Activated T-helper 1 cell treated with anti-CD3 and anti-CD28 coated beads, Interleukin-12 subunit alpha, Interleukin-12 subunit beta, Interleukin-2, Interleukin-4 antibody, amounts not matched to agents 30 ng/mL and 10 ng/mL and 1 ng/mL, durations not matched to agents 14 hours and 24 hours and 36 hours (primary cell): ENCODE measurements at regions not wholly inside any gene's neighbourhood (a gene's known extent, or its start where the extent isn't known, plus 50 kb on each side); places are given as distances from the start of the nearest gene placed in this dataset.
"Not testable (repeated sequence)": the region's sequence is repeated elsewhere in the genome, so short reads cannot be mapped to it uniquely, and the experiment has no call there.

Experiments used
- DNase-seq: peaks from one replicate; pipeline ENCODE4 v3.0.0; 2021; ENCODE audit warnings: low spot score
- H3K27ac Mint-ChIP-seq: one replicate; pipeline ENCODE4 v1.8.0; 2021; ENCODE audit warnings: mild to moderate bottlenecking, mixed read lengths
- H3K27me3 Mint-ChIP-seq: one replicate; pipeline ENCODE4 v1.8.0; 2022; ENCODE audit warnings: mild to moderate bottlenecking, moderate library complexity, mixed read lengths; ENCODE audit not compliant: insufficient read depth
- H3K36me3 Mint-ChIP-seq: one replicate; pipeline ENCODE4 v1.8.0; 2021; ENCODE audit warnings: low read depth, mixed read lengths
- H3K4me1 Mint-ChIP-seq: one replicate; pipeline ENCODE4 v1.8.0; 2021; ENCODE audit warnings: low read depth, mixed read lengths
- H3K4me3 Mint-ChIP-seq: one replicate; pipeline ENCODE4 v1.8.0; 2021; ENCODE audit warnings: mild to moderate bottlenecking, moderate library complexity, mixed read lengths
- H3K9me3 Mint-ChIP-seq: one replicate; pipeline ENCODE4 v1.8.0; 2021; ENCODE audit warnings: mixed read lengths
- intact Hi-C: fragments of 100-400 bp; cut with micrococcal nuclease; formaldehyde crosslinking; loops from one replicate; pipeline ENCODE4 v1.15.1; 2024

GRCh38 chrX:40387869-40388268, 192.9 kb upstream of the ATP6AP2 start:
- intact Hi-C loops, H3K4me3 Mint-ChIP-seq, H3K27me3 Mint-ChIP-seq, H3K9me3 Mint-ChIP-seq, H3K4me1 Mint-ChIP-seq, H3K36me3 Mint-ChIP-seq, DNase-seq, H3K27ac Mint-ChIP-seq: not testable (repeated sequence)

GRCh38 chrX:40387311-40387710, 193.5 kb upstream of the ATP6AP2 start:
- H3K4me1 Mint-ChIP-seq, intact Hi-C loops, H3K27ac Mint-ChIP-seq, H3K4me3 Mint-ChIP-seq, H3K9me3 Mint-ChIP-seq, H3K36me3 Mint-ChIP-seq, H3K27me3 Mint-ChIP-seq, DNase-seq: not testable (repeated sequence)

- Mint-ChIP-seq H3K4me3 (no peak overlapping the region), H3K27ac (no peak overlapping the region), H3K36me3 (no peaks in the 10 kb centered on the region), H3K27me3 (no peaks in the 10 kb centered on the region), H3K9me3 (no peaks in the 10 kb centered on the region), H3K4me1 (no peaks in the 10 kb centered on the region)
- DNase-seq, result no peak
- intact Hi-C loops, result no loop called here
Observed at GRCh38 chrX:40385682-40386081, 195.1 kb upstream of the ATP6AP2 start.

- Mint-ChIP-seq H3K27me3 (no peaks in the 10 kb centered on the region), H3K36me3 (no peaks in the 10 kb centered on the region), H3K4me1 (no peaks in the 10 kb centered on the region), H3K9me3 (no peaks in the 10 kb centered on the region), H3K27ac (no peak overlapping the region), H3K4me3 (no peak overlapping the region)
- DNase-seq, result no peak
- intact Hi-C loops, result no loop called here
Observed at GRCh38 chrX:40385256-40385655, 195.5 kb upstream of the ATP6AP2 start.

- Mint-ChIP-seq H3K27ac (no peak overlapping the region), H3K9me3 (no peaks in the 10 kb centered on the region), H3K4me3 (no peak overlapping the region), H3K27me3 (no peaks in the 10 kb centered on the region), H3K36me3 (no peaks in the 10 kb centered on the region), H3K4me1 (no peaks in the 10 kb centered on the region)
- intact Hi-C loops, result no loop called here
- DNase-seq, result no peak
Observed at GRCh38 chrX:40383969-40384368, 196.8 kb upstream of the ATP6AP2 start.

- intact Hi-C loops, result no loop called here
- Mint-ChIP-seq H3K9me3 (no peaks in the 10 kb centered on the region), H3K27me3 (no peaks in the 10 kb centered on the region), H3K4me1 (no peaks in the 10 kb centered on the region), H3K36me3 (no peaks in the 10 kb centered on the region), H3K27ac (no peak overlapping the region), H3K4me3 (no peak overlapping the region)
- no peak for DNase-seq
Observed at GRCh38 chrX:40383360-40383759, 197.4 kb upstream of the ATP6AP2 start.

GRCh38 chrX:40380655-40381488, 199.9 kb upstream of the ATP6AP2 start:
- Mint-ChIP-seq H3K27ac (no peak overlapping the region), H3K36me3 (no peaks in the 10 kb centered on the region), H3K9me3 (no peaks in the 10 kb centered on the region), H3K27me3 (no peaks in the 10 kb centered on the region), H3K4me3 (no peak overlapping the region), H3K4me1 (no peaks in the 10 kb centered on the region)
- intact Hi-C loops, result no loop called here
- DNase-seq, result no peak

- intact Hi-C loops, result no loop called here
- H3K4me3 Mint-ChIP-seq, result no peak overlapping the region
- H3K27me3 Mint-ChIP-seq, result no peaks in the 10 kb centered on the region
- DNase-seq, result no peak
- no peak overlapping the region for H3K27ac Mint-ChIP-seq
- no peaks in the 10 kb centered on the region for H3K36me3 Mint-ChIP-seq
- H3K4me1 Mint-ChIP-seq, result no peaks in the 10 kb centered on the region
- no peaks in the 10 kb centered on the region for H3K9me3 Mint-ChIP-seq
Observed at GRCh38 chrX:40377684-40378083, 203.1 kb upstream of the ATP6AP2 start.

GRCh38 chrX:40374486-40374885, 206.3 kb upstream of the ATP6AP2 start:
- Mint-ChIP-seq H3K27ac (no peak overlapping the region), H3K27me3 (no peaks in the 10 kb centered on the region), H3K36me3 (no peaks in the 10 kb centered on the region), H3K4me3 (no peak overlapping the region), H3K4me1 (no peaks in the 10 kb centered on the region), H3K9me3 (no peaks in the 10 kb centered on the region)
- DNase-seq, result no peak
- intact Hi-C loops, result no loop called here

GRCh38 chrX:40373641-40374040, 207.1 kb upstream of the ATP6AP2 start:
- Mint-ChIP-seq H3K4me1 (no peaks in the 10 kb centered on the region), H3K4me3 (no peak overlapping the region), H3K27me3 (no peaks in the 10 kb centered on the region), H3K9me3 (no peaks in the 10 kb centered on the region), H3K27ac (no peak overlapping the region), H3K36me3 (no peaks in the 10 kb centered on the region)
- DNase-seq, result no peak
- intact Hi-C loops, result no loop called here

GRCh38 chrX:40373025-40373424, 207.7 kb upstream of the ATP6AP2 start:
- no peaks in the 10 kb centered on the region for H3K4me1 Mint-ChIP-seq
- H3K9me3 Mint-ChIP-seq, result no peaks in the 10 kb centered on the region
- no peaks in the 10 kb centered on the region for H3K27me3 Mint-ChIP-seq

GRCh38 chrX:40371376-40371775, 209.4 kb upstream of the ATP6AP2 start:
- Mint-ChIP-seq H3K4me3 (no peak overlapping the region), H3K36me3 (no peaks in the 10 kb centered on the region), H3K27ac (no peak overlapping the region), H3K9me3 (no peaks in the 10 kb centered on the region), H3K4me1 (no peaks in the 10 kb centered on the region), H3K27me3 (peaks cover 7% of the 10 kb centered on the region)
- intact Hi-C loops, result no loop called here
- DNase-seq, result no peak

More at GRCh38 chrX:40373025-40373424, 207.7 kb upstream of the ATP6AP2 start:
- intact Hi-C loops, result no loop called here
- no peak for DNase-seq
- Mint-ChIP-seq H3K4me3 (no peak overlapping the region), H3K36me3 (no peaks in the 10 kb centered on the region), H3K27ac (no peak overlapping the region)

GRCh38 chrX:40368611-40369061, 212.1 kb upstream of the ATP6AP2 start:
- Mint-ChIP-seq H3K4me1 (no peaks in the 10 kb centered on the region), H3K36me3 (no peaks in the 10 kb centered on the region), H3K4me3 (no peak overlapping the region), H3K27ac (no peak overlapping the region), H3K9me3 (no peaks in the 10 kb centered on the region), H3K27me3 (peaks cover 7% of the 10 kb centered on the region)
- DNase-seq, result no peak
- intact Hi-C loops, result no loop called here

- Mint-ChIP-seq H3K9me3 (no peaks in the 10 kb centered on the region), H3K4me3 (no peak overlapping the region), H3K27me3 (peaks cover 7% of the 10 kb centered on the region), H3K27ac (no peak overlapping the region), H3K4me1 (no peaks in the 10 kb centered on the region), H3K36me3 (no peaks in the 10 kb centered on the region)
- no peak for DNase-seq
- intact Hi-C loops, result no loop called here
Observed at GRCh38 chrX:40366661-40367060, 214.1 kb upstream of the ATP6AP2 start.
